GM12865 (cell line): ENCODE measurements at regions not wholly inside any gene's neighbourhood (a gene's known extent, or its start where the extent isn't known, plus 50 kb on each side); places are given as distances from the start of the nearest gene placed in this dataset.

Source experiments
- DNase-seq: peaks from one replicate; pipeline ENCODE4 v3.0.0; 2010; ENCODE audit warnings: low read depth
- H3K4me3 ChIP-seq: 2 replicates; pipeline ENCODE4 v1.5.1; 2011; ENCODE audit warnings: mild to moderate bottlenecking, low read depth, low read length, control low read depth
- TF ChIP-seq, protein P1 (sequence below): IDR thresholded peaks from 2 replicates; pipeline ENCODE4 v1.5.1; 2011; ENCODE audit warnings: low read length, control low read depth, low read depth, inconsistent platforms; ENCODE audit not compliant: insufficient read depth; ENCODE audit errors: missing control alignments

DNA sequence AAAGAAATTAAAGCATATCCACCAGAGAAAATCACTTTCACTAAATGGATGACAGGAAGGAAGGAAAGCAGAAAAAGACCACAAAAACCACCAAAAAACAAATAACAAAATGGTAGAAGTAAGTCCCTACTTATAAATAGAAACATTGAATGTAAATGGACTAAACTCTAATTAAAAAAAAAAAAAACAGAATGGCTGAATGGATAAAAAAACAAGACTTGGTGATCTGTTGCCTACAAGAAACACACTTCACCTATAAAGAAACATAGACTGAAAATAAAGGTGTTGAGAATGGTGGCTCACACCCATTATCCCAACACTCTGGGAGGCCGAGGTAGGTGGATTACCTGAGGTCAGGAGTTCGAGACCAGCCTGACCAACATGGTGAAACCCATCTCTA lies 122.9 kb downstream of the HMHB1 start:
- H3K4me3 ChIP-seq = no peak overlapping the region
- TF ChIP-seq, protein P1, sequence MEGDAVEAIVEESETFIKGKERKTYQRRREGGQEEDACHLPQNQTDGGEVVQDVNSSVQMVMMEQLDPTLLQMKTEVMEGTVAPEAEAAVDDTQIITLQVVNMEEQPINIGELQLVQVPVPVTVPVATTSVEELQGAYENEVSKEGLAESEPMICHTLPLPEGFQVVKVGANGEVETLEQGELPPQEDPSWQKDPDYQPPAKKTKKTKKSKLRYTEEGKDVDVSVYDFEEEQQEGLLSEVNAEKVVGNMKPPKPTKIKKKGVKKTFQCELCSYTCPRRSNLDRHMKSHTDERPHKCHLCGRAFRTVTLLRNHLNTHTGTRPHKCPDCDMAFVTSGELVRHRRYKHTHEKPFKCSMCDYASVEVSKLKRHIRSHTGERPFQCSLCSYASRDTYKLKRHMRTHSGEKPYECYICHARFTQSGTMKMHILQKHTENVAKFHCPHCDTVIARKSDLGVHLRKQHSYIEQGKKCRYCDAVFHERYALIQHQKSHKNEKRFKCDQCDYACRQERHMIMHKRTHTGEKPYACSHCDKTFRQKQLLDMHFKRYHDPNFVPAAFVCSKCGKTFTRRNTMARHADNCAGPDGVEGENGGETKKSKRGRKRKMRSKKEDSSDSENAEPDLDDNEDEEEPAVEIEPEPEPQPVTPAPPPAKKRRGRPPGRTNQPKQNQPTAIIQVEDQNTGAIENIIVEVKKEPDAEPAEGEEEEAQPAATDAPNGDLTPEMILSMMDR = no peak
- no peak for DNase-seq

DNA sequence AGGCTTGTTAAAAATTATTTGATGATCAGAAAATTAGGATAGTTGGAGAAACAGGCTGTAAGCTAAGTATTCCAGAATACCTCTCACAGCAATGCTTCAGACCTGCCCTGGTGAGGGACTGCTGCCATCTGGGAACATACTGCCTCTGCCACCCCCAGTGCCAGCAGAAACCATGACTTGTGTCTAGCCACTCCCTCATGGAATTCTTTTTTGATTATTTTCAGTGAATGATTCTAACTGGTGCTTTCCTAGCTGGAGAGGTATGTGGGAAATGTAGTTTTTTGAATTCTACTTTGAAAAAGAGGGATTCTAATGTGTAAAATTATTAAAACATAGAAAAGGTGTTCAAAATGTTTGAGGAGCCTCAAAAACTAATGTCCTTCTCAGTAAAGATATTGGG lies 126.3 kb downstream of the HMHB1 start:
- TF ChIP-seq, protein P1 = no peak
- DNase-seq = no peak
- no peak overlapping the region for H3K4me3 ChIP-seq

DNA sequence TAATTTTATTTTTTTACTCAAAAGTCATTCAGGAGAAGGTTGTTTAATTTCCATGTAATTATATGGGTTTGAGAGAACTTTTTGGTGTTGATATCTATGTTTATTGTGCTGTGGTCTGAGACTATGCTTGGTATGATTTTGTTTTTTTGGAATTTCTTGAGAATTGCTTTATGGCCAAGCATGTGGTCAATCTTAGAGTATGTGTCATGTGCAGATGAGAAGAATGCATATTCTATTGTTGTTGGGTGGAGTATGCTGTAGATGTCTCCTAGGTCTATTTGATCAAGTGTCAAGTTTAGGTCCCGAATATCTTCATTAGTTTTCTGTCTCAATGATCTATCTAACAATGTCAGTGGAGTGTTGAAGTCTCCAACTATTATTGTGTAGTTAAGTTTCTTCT lies 134.9 kb downstream of the HMHB1 start:
- DNase-seq = no peak
- H3K4me3 ChIP-seq = no peak overlapping the region
- TF ChIP-seq, protein P1 = no peak

DNA sequence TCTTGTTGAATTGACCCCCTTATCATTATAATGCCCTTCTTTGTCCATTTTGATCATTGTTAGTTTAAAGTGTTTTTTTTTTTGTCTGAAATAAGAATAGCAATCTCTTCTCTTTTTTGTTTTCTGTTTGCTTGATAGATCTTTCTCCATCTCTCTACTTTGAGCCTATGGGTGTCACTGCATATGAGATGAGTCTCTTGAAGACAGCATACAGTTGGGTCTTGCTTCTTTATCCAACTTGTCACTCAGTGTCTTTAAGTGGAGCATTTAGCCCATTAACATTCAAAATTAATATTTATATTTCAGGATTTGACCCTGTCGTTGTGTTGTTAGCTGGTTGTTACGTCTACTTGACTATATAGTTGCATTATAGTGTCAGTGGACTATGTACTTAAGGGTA lies 135.4 kb downstream of the HMHB1 start:
- H3K4me3 ChIP-seq = no peak overlapping the region
- no peak for DNase-seq
- TF ChIP-seq, protein P1 = no peak

DNA sequence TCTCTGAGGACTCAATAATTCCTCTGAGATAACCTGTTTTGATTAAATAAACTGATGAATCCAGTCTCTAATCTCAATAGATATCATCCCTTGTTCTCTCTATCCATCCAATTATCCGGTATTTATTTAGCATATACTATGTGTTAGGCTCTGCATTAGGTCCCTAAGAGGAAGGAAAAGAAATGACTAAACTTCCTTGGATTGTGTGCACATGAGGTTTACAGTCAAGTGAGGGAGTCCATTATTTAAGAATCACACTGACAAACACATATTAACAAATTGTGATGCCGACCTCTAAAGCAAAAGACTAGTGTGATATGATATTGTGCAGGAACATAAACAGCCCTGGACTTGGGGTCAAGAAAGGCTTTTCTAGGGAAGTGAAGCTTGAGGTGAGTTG lies 140.8 kb downstream of the HMHB1 start:
- no peak for DNase-seq
- TF ChIP-seq, protein P1 = no peak
- H3K4me3 ChIP-seq = no peak overlapping the region

DNA sequence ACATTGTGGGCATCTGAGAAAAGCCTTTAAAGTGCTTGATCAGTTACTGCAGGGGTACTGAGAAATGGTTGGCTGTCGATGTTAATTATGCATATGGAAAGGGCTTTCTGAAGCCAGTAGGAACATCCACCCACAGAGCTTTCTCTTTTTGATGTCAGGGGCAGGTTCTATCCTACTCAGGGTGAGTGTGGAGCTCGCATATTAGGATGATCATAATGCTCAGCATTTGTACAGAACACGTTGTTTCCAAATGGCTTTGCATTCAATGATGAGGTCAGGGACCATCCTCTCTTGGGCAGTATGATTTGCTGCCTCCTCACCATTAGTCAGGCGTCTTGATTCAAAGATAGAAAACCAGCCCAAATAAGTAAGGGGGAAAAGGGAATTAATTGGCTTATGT lies 141.9 kb downstream of the HMHB1 start:
- H3K4me3 ChIP-seq = no peak overlapping the region
- TF ChIP-seq, protein P1 = no peak
- no peak for DNase-seq

DNA sequence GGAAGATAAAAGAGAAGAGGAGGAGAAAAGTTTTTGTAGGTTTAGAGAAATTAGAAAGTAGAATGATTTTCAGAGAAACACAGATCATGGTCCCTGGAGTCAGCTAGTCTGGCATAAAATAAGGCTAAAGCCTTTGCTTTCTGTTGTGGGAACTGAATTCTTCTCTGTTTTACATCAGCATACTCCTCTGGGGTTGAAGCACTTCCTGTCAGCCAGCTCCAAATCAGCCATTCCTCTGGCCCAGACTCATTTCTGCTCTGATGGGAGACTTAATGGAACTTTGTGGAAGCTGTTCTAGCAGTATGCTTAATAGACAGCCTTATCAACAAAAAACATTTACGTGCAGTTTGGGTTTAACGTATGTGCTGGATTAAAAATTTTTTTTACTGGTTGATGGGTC lies 143.2 kb downstream of the HMHB1 start:
- no peak for DNase-seq
- TF ChIP-seq, protein P1 = no peak
- H3K4me3 ChIP-seq = no peak overlapping the region
